Right hindlimb (tissue), 1 donor: ENCODE measurements at regions not wholly inside any gene's neighbourhood (a gene's known extent, or its start where the extent isn't known, plus 50 kb on each side); places are given as distances from the start of the nearest gene placed in this dataset.
"Not testable (repeated sequence)": the region's sequence is repeated elsewhere in the genome, so short reads cannot be mapped to it uniquely, and the experiment has no call there.

Source experiments
- DNase-seq: peaks from one replicate; pipeline ENCODE4 v3.0.0-alpha.2; 2018

- no peak for DNase-seq
These were observed 254.0 kb upstream of the STXBP6 start for GRCh38 chr14:25303934-25304333.

DNA sequence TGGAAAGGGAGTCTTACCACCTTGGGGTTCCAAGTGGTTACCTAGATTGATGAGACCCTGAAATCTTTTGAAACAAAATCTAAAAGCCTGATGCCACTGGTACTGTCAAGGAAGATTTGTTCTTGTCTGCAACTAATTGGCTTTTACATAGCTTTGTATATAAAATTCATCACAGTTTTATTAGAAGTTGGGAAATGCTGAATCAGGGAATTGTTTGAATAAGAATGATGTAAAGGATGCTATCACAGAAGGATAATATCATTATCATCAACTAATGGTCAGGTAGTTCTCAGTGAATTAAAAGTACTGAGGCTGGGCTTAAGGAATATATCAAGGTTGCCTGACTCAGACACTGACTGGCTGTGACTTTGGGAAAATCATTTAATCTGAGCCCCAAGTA is 248.3 kb upstream of the STXBP6 start:
- no peak for DNase-seq

- DNase-seq: not testable (repeated sequence)
These were observed 240.2 kb upstream of the STXBP6 start for GRCh38 chr14:25290154-25290553.

GRCh38 chr14:25274529-25274928 is 224.6 kb upstream of the STXBP6 start:
- DNase-seq: no peak

DNA sequence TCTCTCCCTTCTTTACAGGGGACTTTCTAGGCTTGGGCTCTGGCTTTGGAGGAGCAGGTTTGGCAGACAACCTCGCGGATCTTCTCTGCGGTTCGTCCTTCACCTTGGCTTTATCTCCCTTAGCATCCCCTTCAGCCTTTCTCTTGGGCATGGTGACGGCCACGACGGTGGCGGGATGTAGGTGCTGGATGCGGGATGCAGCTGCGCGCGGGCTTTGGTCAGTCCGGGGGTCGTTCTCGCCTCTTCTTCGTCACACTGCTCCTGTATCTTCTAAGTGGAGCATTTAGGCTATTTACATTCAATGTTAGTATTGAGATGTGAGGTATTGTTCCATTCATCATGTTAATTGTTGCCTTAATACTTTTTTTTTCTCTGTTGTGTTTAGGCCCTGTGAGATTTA is 217.2 kb upstream of the STXBP6 start:
- DNase-seq: no peak

DNA sequence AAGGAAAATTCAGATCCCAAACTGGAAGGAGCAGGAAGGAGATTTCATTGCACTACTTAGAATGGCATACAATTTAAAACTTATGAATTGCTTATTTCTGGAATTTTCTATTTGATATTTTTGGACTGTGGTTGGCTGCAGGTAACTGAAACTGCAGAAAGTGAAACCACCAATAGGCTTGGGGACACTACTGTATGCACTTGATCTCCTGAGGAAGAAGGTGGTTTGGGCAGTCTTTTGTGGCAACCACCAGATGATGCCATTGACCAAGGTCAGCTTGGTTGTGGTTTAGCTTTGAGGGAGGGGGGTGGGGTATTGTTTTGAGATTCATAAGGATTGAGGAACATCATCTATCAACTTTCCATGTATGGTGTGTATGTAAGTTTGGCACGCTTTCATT is 209.5 kb upstream of the STXBP6 start:
- no peak for DNase-seq

- DNase-seq: no peak
These were observed 202.8 kb upstream of the STXBP6 start for GRCh38 chr14:25252793-25253192.

DNA sequence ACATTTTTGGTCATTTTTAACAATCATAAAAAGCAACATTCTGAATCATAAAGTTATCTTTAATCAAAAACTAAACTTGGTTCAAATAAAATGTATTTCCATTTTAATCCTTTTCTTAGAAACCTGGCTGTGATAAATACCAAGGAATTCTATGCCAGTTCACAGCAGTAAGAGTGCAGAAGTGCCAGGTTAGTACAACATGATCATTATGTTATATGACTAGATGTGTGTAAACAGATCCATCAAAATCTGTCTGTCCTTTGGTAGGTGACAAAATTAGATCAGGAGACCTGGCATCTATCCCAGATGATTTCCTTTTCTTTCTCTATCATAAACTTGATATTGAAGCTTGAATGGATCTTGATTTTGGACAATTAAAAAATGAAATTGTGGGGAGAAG is 200.6 kb upstream of the STXBP6 start:
- DNase-seq: no peak

- no peak for DNase-seq
These were observed 197.7 kb upstream of the STXBP6 start for GRCh38 chr14:25247609-25248008.

DNA sequence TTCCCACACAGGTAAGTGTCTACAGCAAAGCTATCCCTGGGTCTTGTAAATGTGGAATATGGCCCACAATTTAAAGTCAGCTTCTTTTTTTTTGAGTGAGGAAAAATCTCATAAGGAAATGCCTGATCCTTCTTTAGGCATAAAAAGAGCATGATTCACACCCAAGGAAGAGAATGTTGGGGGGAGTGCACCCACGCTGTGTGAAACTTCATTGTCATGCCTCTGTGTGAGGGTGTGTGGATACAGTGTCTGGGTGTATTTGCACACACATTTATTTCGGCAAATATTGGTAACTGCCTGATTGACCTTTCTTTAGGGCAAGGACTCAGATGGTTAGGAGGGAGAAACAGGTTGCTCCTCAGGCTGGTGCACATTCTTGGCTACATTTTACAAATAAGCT is 196.8 kb upstream of the STXBP6 start:
- DNase-seq: no peak

- no peak for DNase-seq
These were observed 189.2 kb upstream of the STXBP6 start for GRCh38 chr14:25239170-25239569.

- peak; percentile 35 for DNase-seq
These were observed 187.9 kb upstream of the STXBP6 start for GRCh38 chr14:25237845-25238244.

- no peak for DNase-seq
These were observed 183.7 kb upstream of the STXBP6 start for GRCh38 chr14:25233613-25234012.

DNA sequence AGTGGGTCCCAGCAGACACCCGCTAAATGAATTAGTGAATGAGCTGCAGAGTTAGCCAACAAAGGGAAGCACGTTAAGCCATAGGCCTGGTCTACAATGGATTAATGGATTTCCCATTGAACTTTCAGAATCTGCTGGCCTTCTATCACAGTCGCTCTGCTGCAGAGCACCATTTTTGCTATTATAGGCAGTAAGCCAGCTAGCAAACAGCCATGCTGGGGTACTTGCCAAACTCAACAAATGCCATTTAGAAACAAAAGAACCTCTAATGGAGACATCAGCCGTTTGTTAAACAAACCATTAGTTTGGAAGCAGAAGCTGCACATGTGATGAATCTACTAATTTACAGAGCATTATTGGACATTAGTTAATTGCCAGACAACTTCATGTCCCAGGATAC is 181.1 kb upstream of the STXBP6 start:
- DNase-seq: peak; percentile 41

DNA sequence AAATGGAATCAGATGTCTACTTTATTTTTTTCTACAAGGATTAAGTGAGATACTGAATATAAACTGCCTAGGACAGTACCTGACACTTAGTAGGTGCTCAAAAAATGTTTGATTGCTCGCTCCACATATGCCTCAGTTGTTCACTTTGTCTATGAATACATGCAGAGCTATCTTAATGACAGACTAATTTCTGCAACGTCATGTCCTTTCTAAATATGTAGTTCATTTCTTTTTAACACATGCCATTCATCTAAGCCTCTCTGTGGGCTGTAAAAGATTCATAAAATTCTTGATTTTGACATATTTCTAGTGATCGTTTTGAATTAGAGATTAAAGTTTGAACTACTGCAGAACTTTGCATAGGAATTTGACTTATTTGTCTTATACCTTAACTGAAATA is 176.3 kb upstream of the STXBP6 start:
- no peak for DNase-seq

GRCh38 chr14:25222256-25222655 is 172.3 kb upstream of the STXBP6 start:
- DNase-seq: no peak

DNA sequence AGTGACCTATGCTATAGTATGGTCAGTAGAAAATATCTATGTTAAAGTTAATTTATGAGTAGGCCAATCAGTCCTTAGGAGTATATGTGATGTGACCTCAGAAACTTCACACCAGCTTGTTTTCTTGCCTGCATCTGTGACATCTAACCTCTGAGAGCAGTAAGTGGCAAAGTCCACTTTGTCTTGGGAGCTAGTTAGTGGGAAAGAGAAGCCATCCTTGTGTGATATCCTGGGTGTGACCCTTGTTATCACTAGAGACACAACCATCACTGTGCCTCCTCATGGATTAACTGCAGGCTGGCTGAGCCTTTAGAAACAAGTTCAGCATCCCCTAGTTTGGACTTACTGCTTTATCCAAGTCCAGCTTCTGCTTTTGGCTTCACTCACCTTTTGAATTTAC is 170.6 kb upstream of the STXBP6 start:
- DNase-seq: no peak

DNA sequence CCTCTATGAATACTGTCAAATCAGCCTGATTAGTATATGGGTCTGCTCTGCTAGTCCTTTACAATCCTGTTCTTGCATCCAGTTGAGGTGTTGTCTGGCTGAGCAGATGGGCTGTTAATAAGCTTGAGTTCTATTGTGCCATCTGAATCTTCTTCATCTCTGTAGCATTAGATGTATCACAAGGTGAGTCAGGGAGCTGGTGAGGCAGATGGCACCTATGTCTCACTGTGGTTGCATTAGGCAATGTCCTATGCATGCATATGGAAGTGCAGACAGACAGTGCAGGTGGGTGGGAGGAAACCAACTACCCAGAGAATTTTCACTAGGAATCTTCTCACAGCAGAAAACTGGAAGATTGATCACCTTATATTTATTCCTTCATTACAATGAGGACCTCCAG is 165.7 kb upstream of the STXBP6 start:
- no peak for DNase-seq

DNA sequence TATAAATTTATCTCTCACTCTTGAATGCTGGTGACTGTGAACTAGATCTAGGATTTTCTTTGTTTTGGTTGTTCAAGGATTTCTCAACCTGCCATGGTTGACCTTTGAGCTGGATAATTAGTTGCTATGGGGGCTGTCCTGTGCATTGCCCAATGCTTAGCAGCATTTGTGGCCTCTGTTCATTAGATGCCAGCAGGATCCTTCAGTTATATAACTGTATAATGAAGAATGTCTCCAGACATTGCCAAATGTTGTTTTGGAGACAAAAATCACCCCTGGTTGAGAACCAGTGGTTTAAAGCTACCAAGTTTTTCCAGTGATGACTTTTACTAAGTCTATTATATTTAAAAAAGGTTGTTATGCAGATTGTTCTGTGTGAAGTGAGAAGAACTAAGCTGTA is 147.9 kb upstream of the STXBP6 start:
- no peak for DNase-seq

- DNase-seq: no peak
These were observed 130.3 kb upstream of the STXBP6 start for GRCh38 chr14:25180221-25180620.

DNA sequence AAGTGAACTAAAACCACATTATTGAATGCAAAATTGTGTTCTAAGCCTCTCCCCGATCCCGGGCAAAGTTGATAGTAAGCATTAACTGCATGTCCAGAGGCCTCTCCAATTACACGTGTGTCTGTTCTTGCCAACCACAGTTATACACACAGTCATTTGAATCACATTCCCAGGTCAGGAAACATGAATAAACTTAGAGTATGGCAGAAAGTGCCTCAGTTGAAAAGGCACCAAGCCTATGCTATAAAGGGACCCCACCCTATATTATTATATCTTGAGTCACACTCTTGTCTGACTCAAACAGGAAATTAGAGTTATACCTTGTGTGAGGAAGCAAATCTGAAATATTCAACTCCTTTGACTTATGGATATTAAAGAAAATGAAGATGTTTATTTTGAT is 128.3 kb upstream of the STXBP6 start:
- DNase-seq: no peak

- no peak for DNase-seq
These were observed 101.2 kb upstream of the STXBP6 start for GRCh38 chr14:25150934-25151790.

DNA sequence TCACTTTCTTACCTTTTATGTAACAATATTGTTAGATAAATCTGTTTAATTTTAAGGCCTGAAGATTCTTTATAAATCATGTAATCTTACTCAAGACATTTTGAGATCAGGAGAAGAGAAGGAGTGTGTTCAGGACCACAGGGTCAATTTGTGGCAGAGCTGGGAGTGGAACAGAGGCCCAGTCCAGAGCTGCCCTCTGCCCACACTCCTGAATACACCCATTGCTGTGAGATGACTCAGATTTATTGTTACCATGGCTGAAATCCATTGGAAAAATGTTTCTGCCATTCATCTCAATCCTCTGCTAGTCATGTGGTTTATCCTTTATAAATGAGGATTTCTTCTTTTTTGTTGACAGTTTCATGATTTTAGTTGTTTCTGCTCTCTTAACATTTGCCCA is 100.5 kb upstream of the STXBP6 start:
- DNase-seq: peak; percentile 18

DNA sequence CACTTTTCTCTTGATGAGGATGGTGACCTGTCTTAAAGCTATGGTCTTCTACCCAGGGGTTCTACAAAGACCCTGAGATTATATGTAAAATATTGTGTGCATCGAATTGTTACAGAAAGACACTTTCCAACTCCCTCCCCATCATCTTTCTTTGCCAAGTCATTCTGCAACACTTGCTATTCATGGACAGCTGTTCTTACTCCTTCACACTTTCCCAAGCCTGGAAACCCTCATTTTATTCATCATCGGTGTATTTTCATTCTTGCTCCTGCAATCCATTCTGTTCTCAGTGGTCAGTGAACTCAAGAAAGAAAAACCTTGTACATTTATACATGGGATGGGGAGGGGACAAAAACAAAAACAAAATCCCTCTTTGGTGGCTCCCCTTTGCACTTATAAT is 90.5 kb upstream of the STXBP6 start:
- DNase-seq: no peak

DNA sequence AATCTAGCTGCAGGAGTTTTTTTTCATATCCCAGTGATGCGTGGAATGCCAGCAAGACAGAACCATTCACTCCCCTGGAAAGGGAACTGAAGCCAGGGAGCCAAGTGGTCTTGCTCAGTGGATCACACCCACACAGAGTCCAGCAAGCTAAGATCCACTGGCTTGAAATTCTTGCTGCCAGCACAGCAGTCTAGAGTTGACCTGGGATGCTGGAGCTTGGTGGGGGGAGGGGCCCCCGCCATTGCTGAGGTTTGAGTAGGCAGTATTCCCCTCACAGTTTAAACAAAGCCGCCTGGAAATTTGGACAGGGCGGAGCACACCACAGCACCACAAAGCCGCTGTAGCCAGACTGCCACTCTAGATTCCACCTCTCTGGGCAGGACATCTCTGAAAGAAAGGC is 86.9 kb upstream of the STXBP6 start:
- DNase-seq: no peak
